A549 (cell line): ENCODE measurements at regions not wholly inside any gene's neighbourhood (a gene's known extent, or its start where the extent isn't known, plus 50 kb on each side); places are given as distances from the start of the nearest gene placed in this dataset.

Experiments used
- CBX8 ChIP-seq: fragments of 200-600 bp; sonication (generic); IDR thresholded peaks from 2 replicates; pipeline ENCODE4 v1.6.1; 2016
- CEBPB ChIP-seq, 2 experiments: fragments of >200 bp in 1 of 2; sonication (Bioruptor Twin) in 1 of 2; formaldehyde crosslinking in 1 of 2; IDR thresholded peaks; 2 replicates each; pipeline ENCODE4 v1.6.1; 2012 to 2016
- EHMT2 ChIP-seq: fragments of 200-600 bp; sonication (generic); IDR thresholded peaks from 2 replicates; pipeline ENCODE4 v1.6.1; 2016; ENCODE audit warnings: antibody characterized with exemption, low read depth, mild to moderate bottlenecking, moderate library complexity
- EP300 ChIP-seq, 2 experiments: fragments of >200 bp; sonication (Bioruptor Twin); formaldehyde crosslinking; IDR thresholded peaks; 2 replicates in 1 of 2; 3 replicates in 1 of 2; pipeline ENCODE4 v1.6.1; 2016 to 2017
- FOSB ChIP-seq: fragments of 250-450 bp; sonication (Bioruptor Pico); IDR thresholded peaks from 2 replicates; pipeline ENCODE4 v1.5.0; 2020; ENCODE audit warnings: mild to moderate bottlenecking, moderate library complexity
- FOXS1 ChIP-seq: fragments of 250-450 bp; sonication (Bioruptor Pico); IDR thresholded peaks from 2 replicates; pipeline ENCODE4 v1.5.0; 2020; ENCODE audit warnings: mild to moderate bottlenecking, moderate library complexity
- HDAC2 ChIP-seq: fragments of 200-600 bp; sonication (generic); IDR thresholded peaks from 2 replicates; pipeline ENCODE4 v1.6.1; 2016
- KDM5A ChIP-seq: fragments of 200-600 bp; sonication (generic); IDR thresholded peaks from 2 replicates; pipeline ENCODE4 v1.6.1; 2016; ENCODE audit warnings: antibody characterized with exemption, mild to moderate bottlenecking
- MAX ChIP-seq: IDR thresholded peaks from 2 replicates; pipeline ENCODE4 v1.6.1; 2012
- POLR2A ChIP-seq: IDR thresholded peaks from 2 replicates; pipeline ENCODE4 v1.6.1; 2012; ENCODE audit warnings: mild to moderate bottlenecking, low read length
- REST ChIP-seq: fragments of 200-600 bp; sonication (generic); IDR thresholded peaks from 2 replicates; pipeline ENCODE4 v1.6.1; 2016; ENCODE audit warnings: antibody characterized with exemption, mild to moderate bottlenecking, moderate library complexity
- RFX5 ChIP-seq: fragments of 450-650 bp; IDR thresholded peaks from 2 replicates; pipeline ENCODE4 v1.7.1; 2014; ENCODE audit warnings: antibody characterized with exemption, mild to moderate bottlenecking, moderate library complexity
- TF ChIP-seq, protein P1 (sequence below): fragments of >200 bp; sonication (Bioruptor Twin); formaldehyde crosslinking; IDR thresholded peaks from 3 replicates; pipeline ENCODE4 v1.5.1; 2016

DNA sequence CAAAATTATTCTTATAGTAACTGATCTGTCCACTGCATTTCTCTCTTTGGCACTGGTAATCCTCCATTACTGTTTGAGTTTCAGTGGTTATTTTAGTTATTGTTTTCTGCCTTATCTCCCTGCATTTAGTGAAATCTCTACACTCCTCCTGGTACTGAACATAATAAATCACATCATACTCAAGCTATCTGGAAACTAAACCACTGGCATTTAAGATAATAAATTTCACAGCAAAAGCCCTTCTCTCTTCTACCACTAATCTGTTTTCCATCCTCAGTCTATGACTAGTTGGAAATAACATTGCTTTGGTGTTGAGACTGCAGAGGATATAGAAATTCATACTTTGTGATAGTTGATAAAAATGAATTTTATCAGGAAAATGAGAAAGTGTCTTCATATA is 399.3 kb upstream of the FSHR start:
- TF ChIP-seq, protein P1, sequence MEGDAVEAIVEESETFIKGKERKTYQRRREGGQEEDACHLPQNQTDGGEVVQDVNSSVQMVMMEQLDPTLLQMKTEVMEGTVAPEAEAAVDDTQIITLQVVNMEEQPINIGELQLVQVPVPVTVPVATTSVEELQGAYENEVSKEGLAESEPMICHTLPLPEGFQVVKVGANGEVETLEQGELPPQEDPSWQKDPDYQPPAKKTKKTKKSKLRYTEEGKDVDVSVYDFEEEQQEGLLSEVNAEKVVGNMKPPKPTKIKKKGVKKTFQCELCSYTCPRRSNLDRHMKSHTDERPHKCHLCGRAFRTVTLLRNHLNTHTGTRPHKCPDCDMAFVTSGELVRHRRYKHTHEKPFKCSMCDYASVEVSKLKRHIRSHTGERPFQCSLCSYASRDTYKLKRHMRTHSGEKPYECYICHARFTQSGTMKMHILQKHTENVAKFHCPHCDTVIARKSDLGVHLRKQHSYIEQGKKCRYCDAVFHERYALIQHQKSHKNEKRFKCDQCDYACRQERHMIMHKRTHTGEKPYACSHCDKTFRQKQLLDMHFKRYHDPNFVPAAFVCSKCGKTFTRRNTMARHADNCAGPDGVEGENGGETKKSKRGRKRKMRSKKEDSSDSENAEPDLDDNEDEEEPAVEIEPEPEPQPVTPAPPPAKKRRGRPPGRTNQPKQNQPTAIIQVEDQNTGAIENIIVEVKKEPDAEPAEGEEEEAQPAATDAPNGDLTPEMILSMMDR, result no peak
- no peak for TF ChIP-seq KDM5A
- TF ChIP-seq RFX5, result no peak
- TF ChIP-seq REST, result no peak
- TF ChIP-seq MAX, result no peak
- no peak for TF ChIP-seq EP300 (IDR thresholded peaks at IDR 0.05)
- TF ChIP-seq CEBPB (IDR thresholded peaks at IDR 0.05), result no peak
- no peak for TF ChIP-seq HDAC2
- no peak for TF ChIP-seq EHMT2
- no peak for TF ChIP-seq CBX8
- no peak for TF ChIP-seq POLR2A
- no peak for TF ChIP-seq FOSB (CRISPR knock-in tag)
- TF ChIP-seq FOXS1, result no peak
